Gastroesophageal sphincter (tissue), 3 donors: ENCODE measurements at regions not wholly inside any gene's neighbourhood (a gene's known extent, or its start where the extent isn't known, plus 50 kb on each side); places are given as distances from the start of the nearest gene placed in this dataset.

Experiments used
- CTCF ChIP-seq, 4 experiments: fragments of 200-600 bp in 2 of 4; fragments of 450-650 bp in 2 of 4; sonication (generic) in 1 of 4; IDR thresholded peaks; one replicate each; pipeline ENCODE4 v1.5.1; 2017 to 2019; ENCODE audit warnings: antibody characterized with exemption in 4 of 4, mild to moderate bottlenecking in 2 of 4, moderate library complexity in 2 of 4
- EP300 ChIP-seq: sonication (generic); formaldehyde crosslinking; IDR thresholded peaks from one replicate; pipeline ENCODE4 v1.6.1; 2017; ENCODE audit warnings: antibody characterized with exemption, mild to moderate bottlenecking
- POLR2A ChIP-seq, 2 donors: fragments of 450-650 bp; IDR thresholded peaks; one replicate each; pipeline ENCODE4 v1.6.1; 2017; ENCODE audit warnings: antibody characterized with exemption in 2 of 2, mild to moderate bottlenecking in 2 of 2, moderate library complexity in 1 of 2
- POLR2AphosphoS5 ChIP-seq: sonication (generic); formaldehyde crosslinking; IDR thresholded peaks from one replicate; pipeline ENCODE4 v1.6.1; 2017; ENCODE audit warnings: antibody characterized with exemption

GRCh38 chr13:86976521-86977324, 694.4 kb upstream of the SLITRK5 start:
- no peak for TF ChIP-seq CTCF (IDR thresholded peaks at IDR 0.05)
- no peak for TF ChIP-seq EP300
- no peak for TF ChIP-seq POLR2A (IDR thresholded peaks at IDR 0.05)
- TF ChIP-seq POLR2AphosphoS5 = no peak
